ENCODE measurements at regions not wholly inside any gene's neighbourhood (a gene's known extent, or its start where the extent isn't known, plus 50 kb on each side); places are given as distances from the start of the nearest gene placed in this dataset.

DNA sequence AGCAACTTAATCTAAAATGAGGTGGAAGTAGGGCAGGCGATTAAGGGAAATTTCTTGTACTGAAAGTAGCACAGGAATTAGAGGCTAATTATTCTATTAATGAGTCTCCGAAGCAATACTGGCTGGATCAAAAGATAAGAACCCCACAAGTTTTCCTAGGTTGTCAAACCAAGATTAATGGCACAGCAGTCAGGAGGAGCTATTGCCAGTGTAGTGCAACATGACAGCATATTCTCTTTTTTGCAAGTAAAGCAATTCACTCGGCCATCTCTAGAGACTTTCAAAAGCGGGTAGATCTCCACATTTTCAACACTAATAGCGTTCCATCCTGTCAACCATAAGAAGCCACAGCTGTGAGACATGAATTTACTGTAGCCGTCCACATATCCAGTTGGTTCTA is 81.2 kb downstream of the CYB561 start:
- Histone ChIP-seq H3K4me1 (replicated peaks; ENCODE audit: insufficient read depth) (no peaks in the 10 kb centered on the region), H3K27ac (no peak overlapping the region), H3K36me3 (ENCODE audit: low read depth) (peaks cover 8% of the 10 kb centered on the region; the same call in 1 of the 2 replicates), H3K9me3 (ENCODE audit: insufficient read depth, low read depth) (no peaks in the 10 kb centered on the region), H3K27me3 (ENCODE audit: insufficient read depth, low read depth) (no peaks in the 10 kb centered on the region), H3K9me2 (ENCODE audit: insufficient read depth) (no peaks in the 10 kb centered on the region), H3F3A (ENCODE audit: insufficient read depth, low read depth) (0 out of 2 replicates have a peak, but pooled peaks cover 3% of the 10 kb centered on the region), H3K4me3 (no peak overlapping the region), H3K4me2 (no peak overlapping the region), H2AFZ (no peak overlapping the region), H4K20me1 (ENCODE audit: insufficient read depth) (peaks cover 15% of the 10 kb centered on the region; the same call in 1 of the 2 replicates), H3K79me2 (ENCODE audit: low read depth) (no peaks in the 10 kb centered on the region)
- TF ChIP-seq, protein P1, sequence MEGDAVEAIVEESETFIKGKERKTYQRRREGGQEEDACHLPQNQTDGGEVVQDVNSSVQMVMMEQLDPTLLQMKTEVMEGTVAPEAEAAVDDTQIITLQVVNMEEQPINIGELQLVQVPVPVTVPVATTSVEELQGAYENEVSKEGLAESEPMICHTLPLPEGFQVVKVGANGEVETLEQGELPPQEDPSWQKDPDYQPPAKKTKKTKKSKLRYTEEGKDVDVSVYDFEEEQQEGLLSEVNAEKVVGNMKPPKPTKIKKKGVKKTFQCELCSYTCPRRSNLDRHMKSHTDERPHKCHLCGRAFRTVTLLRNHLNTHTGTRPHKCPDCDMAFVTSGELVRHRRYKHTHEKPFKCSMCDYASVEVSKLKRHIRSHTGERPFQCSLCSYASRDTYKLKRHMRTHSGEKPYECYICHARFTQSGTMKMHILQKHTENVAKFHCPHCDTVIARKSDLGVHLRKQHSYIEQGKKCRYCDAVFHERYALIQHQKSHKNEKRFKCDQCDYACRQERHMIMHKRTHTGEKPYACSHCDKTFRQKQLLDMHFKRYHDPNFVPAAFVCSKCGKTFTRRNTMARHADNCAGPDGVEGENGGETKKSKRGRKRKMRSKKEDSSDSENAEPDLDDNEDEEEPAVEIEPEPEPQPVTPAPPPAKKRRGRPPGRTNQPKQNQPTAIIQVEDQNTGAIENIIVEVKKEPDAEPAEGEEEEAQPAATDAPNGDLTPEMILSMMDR (conservative IDR thresholded peaks at IDR 0.05) = no peak
- TF ChIP-seq EZH2 (IDR thresholded peaks at IDR 0.05; ENCODE audit: low read depth) = no peak
- no peak for DNase-seq
- CTCF ChIA-PET = no interaction called here
- no TSS peak for BruUV-seq (replicated peaks)
- intact Hi-C loops (cut with micrococcal nuclease; ENCODE audit: unreplicated experiment) = no loop called here
- POLR2A ChIA-PET (ENCODE audit: unreplicated experiment) = no interaction called here

DNA sequence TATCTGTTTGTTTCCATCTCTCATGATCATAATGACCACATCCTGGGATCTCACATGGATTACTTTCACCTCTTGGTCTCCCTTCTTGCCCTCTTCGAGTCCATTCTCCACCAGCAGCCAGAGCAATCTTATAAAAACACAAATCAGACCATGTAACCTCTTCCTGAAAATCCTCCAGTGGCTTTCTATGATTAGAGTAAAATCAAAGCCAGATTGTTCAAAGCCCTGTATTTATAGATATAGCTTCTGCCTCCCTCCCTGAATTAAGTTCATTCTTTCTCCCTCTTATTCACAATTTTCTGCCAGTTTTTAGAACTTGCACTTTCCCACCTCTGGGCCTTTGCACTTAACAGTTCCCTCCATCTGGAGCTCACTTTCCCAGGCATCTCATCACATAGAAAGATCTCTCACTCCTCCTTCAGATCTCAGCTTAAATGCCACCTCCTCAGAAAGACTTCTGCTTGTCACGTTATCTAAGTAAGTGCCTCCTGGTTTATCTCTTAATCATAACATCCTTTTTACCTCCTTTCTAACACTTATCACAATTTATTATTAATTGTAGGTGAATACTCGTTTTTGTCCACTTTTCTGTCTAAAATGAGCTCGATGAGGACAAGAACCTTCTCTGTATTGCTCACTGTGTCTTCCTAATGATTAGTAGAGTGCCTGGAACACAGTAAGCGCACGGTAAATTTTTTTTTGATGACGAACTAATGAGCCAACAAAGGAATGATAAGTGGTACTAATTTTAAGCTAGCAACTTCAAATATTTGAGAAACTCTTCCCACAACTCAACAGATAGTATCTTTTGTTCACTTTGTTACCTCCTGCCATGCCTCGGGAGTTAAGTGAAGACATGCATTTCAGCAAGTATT is 80.5 kb downstream of the CYB561 start:
- Histone ChIP-seq H4K20me1 (ENCODE audit: insufficient read depth) (peaks cover 15% of the 10 kb centered on the region; the same call in 1 of the 2 replicates), H3K27ac (no peak overlapping the region), H2AFZ (no peak overlapping the region), H3K36me3 (ENCODE audit: low read depth) (peaks cover 8% of the 10 kb centered on the region; the same call in 1 of the 2 replicates), H3K4me3 (no peak overlapping the region), H3K79me2 (ENCODE audit: low read depth) (no peaks in the 10 kb centered on the region), H3K4me1 (replicated peaks; ENCODE audit: insufficient read depth) (no peaks in the 10 kb centered on the region), H3K27me3 (ENCODE audit: insufficient read depth, low read depth) (no peaks in the 10 kb centered on the region), H3K9me2 (ENCODE audit: insufficient read depth) (no peaks in the 10 kb centered on the region), H3F3A (ENCODE audit: insufficient read depth, low read depth) (0 out of 2 replicates have a peak, but pooled peaks cover 3% of the 10 kb centered on the region), H3K4me2 (no peak overlapping the region), H3K9me3 (ENCODE audit: insufficient read depth, low read depth) (no peaks in the 10 kb centered on the region)
- no TSS peak for BruUV-seq (replicated peaks)
- ChIA-PET POLR2A (ENCODE audit: unreplicated experiment) (no interaction called here), CTCF (no interaction called here)
- intact Hi-C loops (cut with micrococcal nuclease; ENCODE audit: unreplicated experiment) = no loop called here
- no peak for DNase-seq
- TF ChIP-seq, protein P1 (conservative IDR thresholded peaks at IDR 0.05) = no peak
- TF ChIP-seq EZH2 (IDR thresholded peaks at IDR 0.05; ENCODE audit: low read depth) = no peak

DNA sequence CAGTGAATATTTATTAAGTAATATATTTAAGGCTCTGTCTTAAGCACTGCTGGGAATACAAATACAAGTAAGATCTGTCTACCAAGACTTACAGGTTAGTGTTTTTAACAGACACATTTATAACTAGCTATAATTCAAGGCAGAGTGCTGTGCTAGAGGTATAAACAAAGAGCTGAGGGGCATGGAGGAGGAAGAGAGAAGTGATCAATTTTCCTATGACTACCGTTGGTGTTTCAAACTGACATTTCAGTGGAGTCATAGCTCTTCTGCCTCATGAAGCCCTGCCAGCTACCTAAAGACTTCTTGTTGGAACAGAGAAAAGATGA is 79.9 kb downstream of the CYB561 start:
- Histone ChIP-seq H3K27ac (no peak overlapping the region), H3K36me3 (ENCODE audit: low read depth) (peaks cover 8% of the 10 kb centered on the region; the same call in 1 of the 2 replicates), H2AFZ (no peak overlapping the region), H3K4me1 (replicated peaks; ENCODE audit: insufficient read depth) (no peaks in the 10 kb centered on the region), H3F3A (ENCODE audit: insufficient read depth, low read depth) (0 out of 2 replicates have a peak, but pooled peaks cover 3% of the 10 kb centered on the region), H3K79me2 (ENCODE audit: low read depth) (no peaks in the 10 kb centered on the region), H3K4me2 (no peak overlapping the region), H4K20me1 (ENCODE audit: insufficient read depth) (peaks cover 15% of the 10 kb centered on the region; the same call in 1 of the 2 replicates), H3K9me3 (ENCODE audit: insufficient read depth, low read depth) (no peaks in the 10 kb centered on the region), H3K9me2 (ENCODE audit: insufficient read depth) (no peaks in the 10 kb centered on the region), H3K27me3 (ENCODE audit: insufficient read depth, low read depth) (no peaks in the 10 kb centered on the region), H3K4me3 (no peak overlapping the region)
- intact Hi-C loops (cut with micrococcal nuclease; ENCODE audit: unreplicated experiment) = no loop called here
- TF ChIP-seq, protein P1 (conservative IDR thresholded peaks at IDR 0.05) = no peak
- no peak for TF ChIP-seq EZH2 (IDR thresholded peaks at IDR 0.05; ENCODE audit: low read depth)
- no peak for DNase-seq
- POLR2A ChIA-PET (ENCODE audit: unreplicated experiment) = no interaction called here
- BruUV-seq (replicated peaks) = no TSS peak
- CTCF ChIA-PET = no interaction called here
